HEK293T (cell line): ENCODE measurements at regions not wholly inside any gene's neighbourhood (a gene's known extent, or its start where the extent isn't known, plus 50 kb on each side); places are given as distances from the start of the nearest gene placed in this dataset.

ENCODE experiments used
- BHLHE40 ChIP-seq: fragments of 450-650 bp; IDR thresholded peaks from 2 replicates; pipeline ENCODE4 v1.6.1; 2016; ENCODE audit warnings: mild to moderate bottlenecking, moderate library complexity, borderline replicate concordance
- ELF4 ChIP-seq: fragments of 450-650 bp; IDR thresholded peaks from 2 replicates; pipeline ENCODE4 v1.6.1; 2017; ENCODE audit warnings: antibody characterized with exemption
- FOXA1 ChIP-seq: fragments of 450-650 bp; IDR thresholded peaks from 2 replicates; pipeline ENCODE4 v1.6.1; 2016; ENCODE audit warnings: mild to moderate bottlenecking
- FOXK2 ChIP-seq: fragments of 450-650 bp; IDR thresholded peaks from 2 replicates; pipeline ENCODE4 v1.6.1; 2016; ENCODE audit warnings: mild to moderate bottlenecking
- FOXM1 ChIP-seq: fragments of 450-650 bp; IDR thresholded peaks from 2 replicates; pipeline ENCODE4 v1.6.1; 2017; ENCODE audit warnings: mild to moderate bottlenecking, borderline replicate concordance
- HDGF ChIP-seq: fragments of 450-650 bp; IDR thresholded peaks from 2 replicates; pipeline ENCODE4 v1.6.1; 2017; ENCODE audit warnings: antibody characterized with exemption, borderline replicate concordance
- L3MBTL2 ChIP-seq: fragments of 450-650 bp; conservative IDR thresholded peaks from 2 replicates; pipeline ENCODE4 v1.6.1; 2016; ENCODE audit warnings: mild to moderate bottlenecking
- SP1 ChIP-seq: fragments of 450-650 bp; IDR thresholded peaks from 2 replicates; pipeline ENCODE4 v1.6.1; 2017
- SUZ12 ChIP-seq: fragments of 450-650 bp; IDR thresholded peaks from 2 replicates; pipeline ENCODE4 v1.6.1; 2016; ENCODE audit warnings: mild to moderate bottlenecking
- TARDBP ChIP-seq: fragments of 450-650 bp; IDR thresholded peaks from 2 replicates; pipeline ENCODE4 v1.6.1; 2016
- ZNF384 ChIP-seq: fragments of 450-650 bp; IDR thresholded peaks from 2 replicates; pipeline ENCODE4 v1.6.1; 2016
- TF ChIP-seq, protein P1 (sequence below): fragments of 450-650 bp; IDR thresholded peaks from 2 replicates; pipeline ENCODE4 v1.6.1; 2016

GRCh38 chr12:42024495-42024830, 120.2 kb downstream of the GXYLT1 start:
- no peak for TF ChIP-seq SP1
- no peak for TF ChIP-seq FOXM1
- no peak for TF ChIP-seq SUZ12
- no peak for TF ChIP-seq TARDBP
- TF ChIP-seq ZNF384 = no peak
- no peak for TF ChIP-seq ELF4
- no peak for TF ChIP-seq FOXA1
- no peak for TF ChIP-seq FOXK2
- TF ChIP-seq BHLHE40 = no peak
- TF ChIP-seq, protein P1, sequence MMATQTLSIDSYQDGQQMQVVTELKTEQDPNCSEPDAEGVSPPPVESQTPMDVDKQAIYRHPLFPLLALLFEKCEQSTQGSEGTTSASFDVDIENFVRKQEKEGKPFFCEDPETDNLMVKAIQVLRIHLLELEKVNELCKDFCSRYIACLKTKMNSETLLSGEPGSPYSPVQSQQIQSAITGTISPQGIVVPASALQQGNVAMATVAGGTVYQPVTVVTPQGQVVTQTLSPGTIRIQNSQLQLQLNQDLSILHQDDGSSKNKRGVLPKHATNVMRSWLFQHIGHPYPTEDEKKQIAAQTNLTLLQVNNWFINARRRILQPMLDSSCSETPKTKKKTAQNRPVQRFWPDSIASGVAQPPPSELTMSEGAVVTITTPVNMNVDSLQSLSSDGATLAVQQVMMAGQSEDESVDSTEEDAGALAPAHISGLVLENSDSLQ = no peak
- TF ChIP-seq L3MBTL2 = no peak
- no peak for TF ChIP-seq HDGF
